ENCODE measurements at regions not wholly inside any gene's neighbourhood (a gene's known extent, or its start where the extent isn't known, plus 50 kb on each side); places are given as distances from the start of the nearest gene placed in this dataset.

DNA sequence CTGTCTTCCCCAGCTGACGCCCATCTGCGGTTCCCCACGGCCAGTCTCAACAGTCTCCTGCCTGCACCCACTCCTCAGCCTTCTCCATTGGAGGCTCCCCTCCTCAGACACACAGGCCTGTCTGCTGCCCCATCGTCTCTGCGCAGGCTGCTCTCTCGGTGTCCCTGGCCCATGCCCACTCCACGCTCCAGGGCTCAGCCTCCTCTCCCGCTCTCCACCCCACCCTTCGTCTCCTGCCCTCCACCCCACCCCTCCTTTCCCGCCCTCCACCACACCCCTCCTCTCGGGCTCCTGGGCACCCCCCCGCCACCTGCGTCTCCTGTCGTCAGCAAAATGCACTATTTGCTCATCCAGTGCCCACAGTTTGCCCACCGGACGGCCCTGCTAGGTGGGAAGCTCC, 119.6 kb upstream of the DIO3 start:
- TF ChIP-seq POLR2AphosphoS5 (IDR thresholded peaks at IDR 0.05; ENCODE audit: insufficient read depth, low read depth, low read length), result no peak
- TF ChIP-seq JUN (IDR thresholded peaks at IDR 0.05; ENCODE audit: borderline replicate concordance, insufficient read depth, insufficient read length, low read depth), result no peak
- TF ChIP-seq, protein P1, sequence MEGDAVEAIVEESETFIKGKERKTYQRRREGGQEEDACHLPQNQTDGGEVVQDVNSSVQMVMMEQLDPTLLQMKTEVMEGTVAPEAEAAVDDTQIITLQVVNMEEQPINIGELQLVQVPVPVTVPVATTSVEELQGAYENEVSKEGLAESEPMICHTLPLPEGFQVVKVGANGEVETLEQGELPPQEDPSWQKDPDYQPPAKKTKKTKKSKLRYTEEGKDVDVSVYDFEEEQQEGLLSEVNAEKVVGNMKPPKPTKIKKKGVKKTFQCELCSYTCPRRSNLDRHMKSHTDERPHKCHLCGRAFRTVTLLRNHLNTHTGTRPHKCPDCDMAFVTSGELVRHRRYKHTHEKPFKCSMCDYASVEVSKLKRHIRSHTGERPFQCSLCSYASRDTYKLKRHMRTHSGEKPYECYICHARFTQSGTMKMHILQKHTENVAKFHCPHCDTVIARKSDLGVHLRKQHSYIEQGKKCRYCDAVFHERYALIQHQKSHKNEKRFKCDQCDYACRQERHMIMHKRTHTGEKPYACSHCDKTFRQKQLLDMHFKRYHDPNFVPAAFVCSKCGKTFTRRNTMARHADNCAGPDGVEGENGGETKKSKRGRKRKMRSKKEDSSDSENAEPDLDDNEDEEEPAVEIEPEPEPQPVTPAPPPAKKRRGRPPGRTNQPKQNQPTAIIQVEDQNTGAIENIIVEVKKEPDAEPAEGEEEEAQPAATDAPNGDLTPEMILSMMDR (IDR thresholded peaks at IDR 0.05; ENCODE audit: extremely low read depth in 1 of 2, insufficient read depth in 1 of 2, low read depth in 1 of 2, low read length in 2 of 2), result no peak
- no peak for TF ChIP-seq EZH2 (IDR thresholded peaks at IDR 0.05; ENCODE audit: borderline replicate concordance, low read depth, low read length, severe bottlenecking)
- no peak for TF ChIP-seq POLR2A (IDR thresholded peaks at IDR 0.05; ENCODE audit: low read depth, low read length)
- TF ChIP-seq, protein P2, sequence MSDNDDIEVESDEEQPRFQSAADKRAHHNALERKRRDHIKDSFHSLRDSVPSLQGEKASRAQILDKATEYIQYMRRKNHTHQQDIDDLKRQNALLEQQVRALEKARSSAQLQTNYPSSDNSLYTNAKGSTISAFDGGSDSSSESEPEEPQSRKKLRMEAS (IDR thresholded peaks at IDR 0.05; ENCODE audit: insufficient read depth, insufficient read length), result no peak
- TF ChIP-seq MYC (IDR thresholded peaks at IDR 0.05; ENCODE audit: low read depth, low read length), result no peak

Data from endothelial cell of umbilical vein (primary cell).